ENCODE measurements at regions not wholly inside any gene's neighbourhood (a gene's known extent, or its start where the extent isn't known, plus 50 kb on each side); places are given as distances from the start of the nearest gene placed in this dataset.

- no peak for FAIRE-seq
- DNase-seq (ENCODE audit: low read depth in 1 of 2, low spot score in 1 of 2) = no peak
- Histone ChIP-seq H3K4me1 (no peaks in the 10 kb centered on the region), H3K9me3 (no peaks in the 10 kb centered on the region; the same call in 2 of the 3 replicates), H3K27ac (no peak overlapping the region), H3K4me3 (no peak overlapping the region), H3K4me2 (no peak overlapping the region)
- ChIA-PET POLR2A (no interaction called here), CTCF (no interaction called here)
- no peak for ATAC-seq
- TF ChIP-seq JUN (IDR thresholded peaks at IDR 0.05) = no peak
- TF ChIP-seq, protein P1, sequence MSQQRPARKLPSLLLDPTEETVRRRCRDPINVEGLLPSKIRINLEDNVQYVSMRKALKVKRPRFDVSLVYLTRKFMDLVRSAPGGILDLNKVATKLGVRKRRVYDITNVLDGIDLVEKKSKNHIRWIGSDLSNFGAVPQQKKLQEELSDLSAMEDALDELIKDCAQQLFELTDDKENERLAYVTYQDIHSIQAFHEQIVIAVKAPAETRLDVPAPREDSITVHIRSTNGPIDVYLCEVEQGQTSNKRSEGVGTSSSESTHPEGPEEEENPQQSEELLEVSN (IDR thresholded peaks at IDR 0.05; ENCODE audit: borderline replicate concordance, low read depth) = no peak
- 47% methylated on average over 3 of the region's 3 CpGs for WGBS (ENCODE audit: missing lambda C conversion rate)
Measured at GRCh38 chr14:40694023-40694422, 912.7 kb upstream of the LRFN5 start.

- H3K4me3 ChIP-seq = no peak overlapping the region
- ChIA-PET POLR2A (no interaction called here), CTCF (no interaction called here)
- H3K4me1 ChIP-seq = no peaks in the 10 kb centered on the region
- TF ChIP-seq TP53 (CRISPR knock-in tag; IDR thresholded peaks at IDR 0.05) = no peak
- no peak for FAIRE-seq
- DNase-seq (ENCODE audit: low read depth in 1 of 2, low spot score in 1 of 2) = no peak
- 24% methylated on average over 2 of the region's 2 CpGs for WGBS (ENCODE audit: missing lambda C conversion rate)
- no peak overlapping the region for H3K4me2 ChIP-seq
- no peak overlapping the region for H3K27ac ChIP-seq
- ATAC-seq = no peak
- H3K9me3 ChIP-seq = no peaks in the 10 kb centered on the region; the same call in 2 of the 3 replicates
Measured at GRCh38 chr14:40691066-40691465, 915.6 kb upstream of the LRFN5 start.

GRCh38 chr14:40685764-40686163 lies 920.9 kb upstream of the LRFN5 start:
- H3K4me3 ChIP-seq = no peak overlapping the region
- FAIRE-seq (no peak), DNase-seq (ENCODE audit: low read depth in 1 of 2, low spot score in 1 of 2) (no peak), ATAC-seq (no peak)
- CTCF ChIA-PET = no interaction called here
- WGBS (ENCODE audit: missing lambda C conversion rate) = 0% methylated on average over 1 of the region's 1 CpG
- POLR2A ChIA-PET = no interaction called here
- H3K4me1 ChIP-seq = no peaks in the 10 kb centered on the region
- H3K9me3 ChIP-seq = no peaks in the 10 kb centered on the region; the same call in 2 of the 3 replicates
- TF ChIP-seq FOSB (CRISPR knock-in tag; IDR thresholded peaks at IDR 0.05) (no peak), HDAC2 (IDR thresholded peaks at IDR 0.05) (no peak), CBX8 (IDR thresholded peaks at IDR 0.05) (no peak), HOXA7 (CRISPR knock-in tag; IDR thresholded peaks at IDR 0.05) (no peak), EHF (CRISPR knock-in tag; IDR thresholded peaks at IDR 0.05) (no peak), GATA3 (IDR thresholded peaks at IDR 0.05; ENCODE audit: borderline replicate concordance) (no peak), EHMT2 (IDR thresholded peaks at IDR 0.05; ENCODE audit: low read depth) (no peak), ESRRA (IDR thresholded peaks at IDR 0.05; ENCODE audit: borderline replicate concordance, low read length) (no peak), NPAS2 (CRISPR knock-in tag; IDR thresholded peaks at IDR 0.05; ENCODE audit: borderline replicate concordance) (no peak), TFCP2L1 (CRISPR knock-in tag; IDR thresholded peaks at IDR 0.05) (no peak), BHLHE40 (IDR thresholded peaks at IDR 0.05; ENCODE audit: low read depth, low read length) (no peak), NR3C1 (IDR thresholded peaks at IDR 0.05) (no peak), RFX5 (IDR thresholded peaks at IDR 0.05) (no peak), USF2 (IDR thresholded peaks at IDR 0.05) (no peak), EP300 (IDR thresholded peaks at IDR 0.05) (no peak), SMC3 (IDR thresholded peaks at IDR 0.05) (no peak), MAZ (IDR thresholded peaks at IDR 0.05; ENCODE audit: borderline replicate concordance, low read depth, low read length) (no peak), PHF8 (IDR thresholded peaks at IDR 0.05; ENCODE audit: borderline replicate concordance, low read depth) (no peak)
- TF ChIP-seq, protein P2, sequence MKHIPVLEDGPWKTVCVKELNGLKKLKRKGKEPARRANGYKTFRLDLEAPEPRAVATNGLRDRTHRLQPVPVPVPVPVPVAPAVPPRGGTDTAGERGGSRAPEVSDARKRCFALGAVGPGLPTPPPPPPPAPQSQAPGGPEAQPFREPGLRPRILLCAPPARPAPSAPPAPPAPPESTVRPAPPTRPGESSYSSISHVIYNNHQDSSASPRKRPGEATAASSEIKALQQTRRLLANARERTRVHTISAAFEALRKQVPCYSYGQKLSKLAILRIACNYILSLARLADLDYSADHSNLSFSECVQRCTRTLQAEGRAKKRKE (CRISPR knock-in tag; IDR thresholded peaks at IDR 0.05; ENCODE audit: low read depth) = no peak
- H3K4me2 ChIP-seq = no peak overlapping the region
- no peak overlapping the region for H3K27ac ChIP-seq

- TF ChIP-seq FOXS1 (CRISPR knock-in tag; IDR thresholded peaks at IDR 0.05) = no peak
- TF ChIP-seq MAFK (IDR thresholded peaks at IDR 0.05; ENCODE audit: partially characterized antibody) = peak; percentile 52
- no peak for TF ChIP-seq ELK1 (IDR thresholded peaks at IDR 0.05; ENCODE audit: low read depth, low read length)
- TF ChIP-seq CHD4 (IDR thresholded peaks at IDR 0.05; ENCODE audit: borderline replicate concordance) = no peak
- no peaks in the 10 kb centered on the region; the same call in 2 of the 3 replicates for H3K9me3 ChIP-seq
- 0% methylated on average over 1 of the region's 1 CpG for WGBS (ENCODE audit: missing lambda C conversion rate)
- no peak overlapping the region for H3K4me2 ChIP-seq
- FAIRE-seq (no peak), DNase-seq (ENCODE audit: low read depth in 1 of 2, low spot score in 1 of 2) (no peak), ATAC-seq (no peak)
- H3K27ac ChIP-seq = no peak overlapping the region
- H3K4me3 ChIP-seq = no peak overlapping the region
- ChIA-PET CTCF (no interaction called here), POLR2A (no interaction called here)
- H3K4me1 ChIP-seq = no peaks in the 10 kb centered on the region
Measured at GRCh38 chr14:40684328-40684727, 922.3 kb upstream of the LRFN5 start.

Measured in A549 (cell line).